ENCODE measurements at regions not wholly inside any gene's neighbourhood (a gene's known extent, or its start where the extent isn't known, plus 50 kb on each side); places are given as distances from the start of the nearest gene placed in this dataset.

GRCh38 chr15:81839387-81839786 lies 206.4 kb downstream of the MEX3B start:
- no peak overlapping the region for H3K27ac ChIP-seq
- no peak overlapping the region for H2AFZ ChIP-seq
- H4K20me1 ChIP-seq (ENCODE audit: insufficient read depth, poor library complexity, severe bottlenecking) = no peaks in the 10 kb centered on the region
- no peak for DNase-seq (ENCODE audit: low spot score)
- H3K9me2 ChIP-seq (replicated peaks; ENCODE audit: insufficient read depth) = no peaks in the 10 kb centered on the region
- WGBS (ENCODE audit: low lambda C conversion rate, missing lambda C conversion rate) = 80% methylated on average over 2 of the region's 2 CpGs
- no peaks in the 10 kb centered on the region for H3K36me3 ChIP-seq (replicated peaks; ENCODE audit: insufficient read depth, low read depth)
- H3K27me3 ChIP-seq = no peaks in the 10 kb centered on the region
- no peaks in the 10 kb centered on the region for H3K9me3 ChIP-seq (ENCODE audit: low read depth)
- TF ChIP-seq, protein P1, sequence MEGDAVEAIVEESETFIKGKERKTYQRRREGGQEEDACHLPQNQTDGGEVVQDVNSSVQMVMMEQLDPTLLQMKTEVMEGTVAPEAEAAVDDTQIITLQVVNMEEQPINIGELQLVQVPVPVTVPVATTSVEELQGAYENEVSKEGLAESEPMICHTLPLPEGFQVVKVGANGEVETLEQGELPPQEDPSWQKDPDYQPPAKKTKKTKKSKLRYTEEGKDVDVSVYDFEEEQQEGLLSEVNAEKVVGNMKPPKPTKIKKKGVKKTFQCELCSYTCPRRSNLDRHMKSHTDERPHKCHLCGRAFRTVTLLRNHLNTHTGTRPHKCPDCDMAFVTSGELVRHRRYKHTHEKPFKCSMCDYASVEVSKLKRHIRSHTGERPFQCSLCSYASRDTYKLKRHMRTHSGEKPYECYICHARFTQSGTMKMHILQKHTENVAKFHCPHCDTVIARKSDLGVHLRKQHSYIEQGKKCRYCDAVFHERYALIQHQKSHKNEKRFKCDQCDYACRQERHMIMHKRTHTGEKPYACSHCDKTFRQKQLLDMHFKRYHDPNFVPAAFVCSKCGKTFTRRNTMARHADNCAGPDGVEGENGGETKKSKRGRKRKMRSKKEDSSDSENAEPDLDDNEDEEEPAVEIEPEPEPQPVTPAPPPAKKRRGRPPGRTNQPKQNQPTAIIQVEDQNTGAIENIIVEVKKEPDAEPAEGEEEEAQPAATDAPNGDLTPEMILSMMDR (IDR thresholded peaks at IDR 0.05; ENCODE audit: poor library complexity) = no peak
- TF ChIP-seq EZH2phosphoT487 (IDR thresholded peaks at IDR 0.05; ENCODE audit: low read depth, severe bottlenecking, unreplicated experiment) = no peak
- no peak for TF ChIP-seq EZH2 (IDR thresholded peaks at IDR 0.05; ENCODE audit: borderline replicate concordance)
- H3K4me2 ChIP-seq = no peak overlapping the region
- H3K4me3 ChIP-seq = no peak overlapping the region
- H3K4me1 ChIP-seq (ENCODE audit: insufficient read depth) = no peaks in the 10 kb centered on the region
- no peaks in the 10 kb centered on the region for H3K79me2 ChIP-seq

DNA sequence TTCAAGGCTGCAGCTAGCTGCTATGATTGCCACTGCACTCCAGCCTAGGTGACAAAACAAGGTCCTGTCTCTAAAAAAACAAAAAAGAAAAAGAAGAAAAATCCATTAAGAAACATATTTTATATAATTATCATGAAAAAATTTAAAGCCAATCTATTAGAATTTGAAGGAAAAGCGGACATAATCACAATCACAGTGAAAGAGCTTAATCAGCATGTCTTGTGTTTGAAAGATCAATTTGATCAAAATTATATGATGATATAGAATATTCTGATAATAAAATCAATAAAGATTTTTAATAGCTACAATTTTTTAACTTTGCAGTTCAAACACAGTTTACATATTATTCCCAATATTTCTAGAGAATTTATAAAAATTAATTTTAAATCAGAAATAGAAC lies 210.1 kb downstream of the MEX3B start:
- H3K27me3 ChIP-seq = no peaks in the 10 kb centered on the region
- no peaks in the 10 kb centered on the region for H3K79me2 ChIP-seq
- WGBS (ENCODE audit: low lambda C conversion rate, missing lambda C conversion rate) = 100% methylated on average over 1 of the region's 1 CpG
- no peak for DNase-seq (ENCODE audit: low spot score)
- H3K36me3 ChIP-seq (replicated peaks; ENCODE audit: insufficient read depth, low read depth) = no peaks in the 10 kb centered on the region
- H3K4me3 ChIP-seq = no peak overlapping the region
- TF ChIP-seq, protein P1 (IDR thresholded peaks at IDR 0.05; ENCODE audit: poor library complexity) = no peak
- H3K4me2 ChIP-seq = no peak overlapping the region
- no peaks in the 10 kb centered on the region for H3K9me2 ChIP-seq (replicated peaks; ENCODE audit: insufficient read depth)
- H3K9me3 ChIP-seq (ENCODE audit: low read depth) = no peaks in the 10 kb centered on the region
- H3K4me1 ChIP-seq (ENCODE audit: insufficient read depth) = no peaks in the 10 kb centered on the region
- no peak overlapping the region for H3K27ac ChIP-seq
- H2AFZ ChIP-seq = no peak overlapping the region
- no peaks in the 10 kb centered on the region for H4K20me1 ChIP-seq (ENCODE audit: insufficient read depth, poor library complexity, severe bottlenecking)

DNA sequence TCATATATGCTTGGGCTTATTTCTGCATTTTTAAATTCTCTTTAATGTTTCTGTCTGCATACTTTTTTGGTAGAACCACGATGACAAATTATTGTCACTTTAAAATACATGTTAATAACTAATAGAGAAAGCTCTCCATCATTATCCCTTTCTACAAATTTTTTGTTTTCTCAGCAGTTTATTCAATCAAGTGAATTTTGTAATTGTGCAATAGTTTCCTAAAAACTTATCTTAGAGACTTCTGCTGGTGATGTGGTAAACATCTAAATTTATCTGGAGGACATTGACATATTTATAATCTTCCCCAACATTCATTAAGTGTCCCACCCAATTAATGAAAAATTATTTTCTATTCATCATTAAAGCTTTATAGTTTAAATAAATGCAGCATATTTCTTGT lies 215.3 kb downstream of the MEX3B start:
- DNase-seq (ENCODE audit: low spot score) = no peak
- Histone ChIP-seq H3K4me3 (no peak overlapping the region), H2AFZ (no peak overlapping the region), H4K20me1 (ENCODE audit: insufficient read depth, poor library complexity, severe bottlenecking) (no peaks in the 10 kb centered on the region), H3K79me2 (no peaks in the 10 kb centered on the region), H3K4me2 (no peak overlapping the region), H3K9me2 (replicated peaks; ENCODE audit: insufficient read depth) (no peaks in the 10 kb centered on the region), H3K4me1 (ENCODE audit: insufficient read depth) (no peaks in the 10 kb centered on the region), H3K36me3 (replicated peaks; ENCODE audit: insufficient read depth, low read depth) (no peaks in the 10 kb centered on the region), H3K9me3 (ENCODE audit: low read depth) (no peaks in the 10 kb centered on the region), H3K27ac (no peak overlapping the region), H3K27me3 (no peaks in the 10 kb centered on the region)
- WGBS (ENCODE audit: low lambda C conversion rate, missing lambda C conversion rate) = 97% methylated on average over 1 of the region's 1 CpG
- TF ChIP-seq EZH2 (IDR thresholded peaks at IDR 0.05; ENCODE audit: borderline replicate concordance) (no peak), EZH2phosphoT487 (IDR thresholded peaks at IDR 0.05; ENCODE audit: low read depth, severe bottlenecking, unreplicated experiment) (no peak)

GRCh38 chr15:81829918-81830317 lies 215.9 kb downstream of the MEX3B start:
- WGBS (ENCODE audit: low lambda C conversion rate, missing lambda C conversion rate) = 93% methylated on average over 4 of the region's 4 CpGs
- no peak for DNase-seq (ENCODE audit: low spot score)
- no peaks in the 10 kb centered on the region for H3K36me3 ChIP-seq (replicated peaks; ENCODE audit: insufficient read depth, low read depth)

More at GRCh38 chr15:81829918-81830317, 215.9 kb downstream of the MEX3B start:
- Histone ChIP-seq H3K4me2 (no peak overlapping the region), H3K9me3 (ENCODE audit: low read depth) (no peaks in the 10 kb centered on the region), H3K4me3 (no peak overlapping the region), H3K27me3 (no peaks in the 10 kb centered on the region), H3K79me2 (no peaks in the 10 kb centered on the region), H3K4me1 (ENCODE audit: insufficient read depth) (no peaks in the 10 kb centered on the region), H4K20me1 (ENCODE audit: insufficient read depth, poor library complexity, severe bottlenecking) (no peaks in the 10 kb centered on the region), H3K27ac (no peak overlapping the region), H2AFZ (no peak overlapping the region), H3K9me2 (replicated peaks; ENCODE audit: insufficient read depth) (no peaks in the 10 kb centered on the region)
- TF ChIP-seq, protein P1 (IDR thresholded peaks at IDR 0.05; ENCODE audit: poor library complexity) = no peak
- TF ChIP-seq EZH2 (IDR thresholded peaks at IDR 0.05; ENCODE audit: borderline replicate concordance) = no peak
- no peak for TF ChIP-seq EZH2phosphoT487 (IDR thresholded peaks at IDR 0.05; ENCODE audit: low read depth, severe bottlenecking, unreplicated experiment)

All from hepatocyte (in vitro differentiated cells).